Stimulated activated CD8-positive, alpha-beta memory T cell treated with anti-CD3 and anti-CD28 coated beads, Interleukin-4, amount 100 ng/mL, for 24 hours (primary cell): ENCODE measurements at regions not wholly inside any gene's neighbourhood (a gene's known extent, or its start where the extent isn't known, plus 50 kb on each side); places are given as distances from the start of the nearest gene placed in this dataset.

ENCODE experiments used
- DNase-seq: peaks from one replicate; pipeline ENCODE4 v3.0.0-alpha.2; 2020; ENCODE audit warnings: low read depth

GRCh38 chr6:113103634-113104361, 753.3 kb upstream of the MARCKS start:
- DNase-seq: no peak

GRCh38 chr6:113104541-113104940, 752.6 kb upstream of the MARCKS start:
- no peak for DNase-seq

- DNase-seq: no peak
Measured at GRCh38 chr6:113104951-113105350, 752.2 kb upstream of the MARCKS start.

- no peak for DNase-seq
Measured at GRCh38 chr6:113110211-113110610, 746.9 kb upstream of the MARCKS start.

- no peak for DNase-seq
Measured at GRCh38 chr6:113111550-113111949, 745.6 kb upstream of the MARCKS start.

- DNase-seq: no peak
Measured at GRCh38 chr6:113112086-113112485, 745.1 kb upstream of the MARCKS start.

GRCh38 chr6:113115196-113115595, 741.9 kb upstream of the MARCKS start:
- DNase-seq: no peak

- no peak for DNase-seq
Measured at GRCh38 chr6:113120224-113120581, 736.9 kb upstream of the MARCKS start.

GRCh38 chr6:113120582-113121285, 736.4 kb upstream of the MARCKS start:
- no peak for DNase-seq

- DNase-seq: no peak
Measured at GRCh38 chr6:113121571-113121970, 735.6 kb upstream of the MARCKS start.

- DNase-seq: no peak
Measured at GRCh38 chr6:113122060-113122459, 735.1 kb upstream of the MARCKS start.

- no peak for DNase-seq
Measured at GRCh38 chr6:113125626-113126025, 731.5 kb upstream of the MARCKS start.

GRCh38 chr6:113127786-113128419, 729.2 kb upstream of the MARCKS start:
- DNase-seq: no peak

GRCh38 chr6:113128661-113129060, 728.5 kb upstream of the MARCKS start:
- no peak for DNase-seq

- no peak for DNase-seq
Measured at GRCh38 chr6:113129991-113130390, 727.2 kb upstream of the MARCKS start.

- no peak for DNase-seq
Measured at GRCh38 chr6:113137426-113137825, 719.7 kb upstream of the MARCKS start.

- no peak for DNase-seq
Measured at GRCh38 chr6:113140721-113141120, 716.4 kb upstream of the MARCKS start.

- no peak for DNase-seq
Measured at GRCh38 chr6:113141901-113142300, 715.2 kb upstream of the MARCKS start.

GRCh38 chr6:113142671-113143174, 714.4 kb upstream of the MARCKS start:
- no peak for DNase-seq

- DNase-seq: no peak
Measured at GRCh38 chr6:113143206-113143605, 713.9 kb upstream of the MARCKS start.

- no peak for DNase-seq
Measured at GRCh38 chr6:113144117-113144516, 713.0 kb upstream of the MARCKS start.

GRCh38 chr6:113146878-113147277, 710.3 kb upstream of the MARCKS start:
- DNase-seq: no peak

- DNase-seq: no peak
Measured at GRCh38 chr6:113147544-113147943, 709.6 kb upstream of the MARCKS start.
